Activated naive CD4-positive, alpha-beta T cell (primary cell): ENCODE measurements at regions not wholly inside any gene's neighbourhood (a gene's known extent, or its start where the extent isn't known, plus 50 kb on each side); places are given as distances from the start of the nearest gene placed in this dataset.
"Not testable (repeated sequence)": the region's sequence is repeated elsewhere in the genome, so short reads cannot be mapped to it uniquely, and the experiment has no call there.

Experiments used
- DNase-seq, 4 experiments: peaks; one replicate each; lab custom pipeline; 2025; lab: John Stamatoyannopoulos, UW

DNA sequence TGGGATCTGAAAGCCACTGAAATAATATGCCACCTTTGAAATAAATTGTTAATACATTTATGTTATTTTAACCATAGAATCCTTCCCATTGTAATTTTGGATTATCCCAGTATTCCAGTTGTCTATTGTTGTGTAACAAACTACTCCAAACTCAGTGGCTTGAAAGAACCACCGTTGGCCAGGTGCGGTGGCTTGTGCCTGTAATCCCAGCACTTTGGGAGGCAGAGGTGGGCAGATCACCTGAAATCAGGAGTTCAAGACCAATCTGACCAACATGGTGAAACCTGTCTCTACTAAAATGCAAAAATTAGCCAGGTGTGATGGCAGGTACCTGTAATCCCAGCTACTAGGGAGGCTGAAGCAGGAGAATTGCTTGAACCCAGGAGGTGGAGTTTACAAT, 217.6 kb downstream of the IRX2 start:
- not testable (repeated sequence) for DNase-seq

- no peak for DNase-seq
Measured at GRCh38 chr5:2532809-2533208, 218.7 kb downstream of the IRX2 start.

- DNase-seq = no peak
Measured at GRCh38 chr5:2531318-2531717, 220.2 kb downstream of the IRX2 start.

- DNase-seq = no peak
Measured at GRCh38 chr5:2530609-2531008, 220.9 kb downstream of the IRX2 start.

- DNase-seq = no peak
Measured at GRCh38 chr5:2529371-2530092, 221.9 kb downstream of the IRX2 start.

DNA sequence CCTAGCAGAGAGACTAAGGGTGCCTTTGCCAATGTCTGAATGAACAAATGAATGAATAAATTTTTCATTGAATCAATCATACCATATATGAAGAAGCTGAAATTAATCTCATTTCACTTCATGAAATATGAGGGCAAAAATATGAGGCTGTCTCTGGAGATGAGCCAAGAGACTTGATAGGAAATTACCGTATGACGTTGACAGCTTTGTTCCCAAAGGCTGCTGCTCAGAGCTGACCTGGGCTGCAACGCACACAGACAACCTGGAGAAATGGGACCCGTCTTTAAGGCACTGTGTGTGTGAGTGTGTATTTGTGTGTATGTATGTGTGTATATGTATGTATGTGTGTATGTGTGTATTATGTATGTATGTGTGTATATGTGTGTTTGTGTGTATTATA, 226.1 kb downstream of the IRX2 start:
- DNase-seq = no peak

DNA sequence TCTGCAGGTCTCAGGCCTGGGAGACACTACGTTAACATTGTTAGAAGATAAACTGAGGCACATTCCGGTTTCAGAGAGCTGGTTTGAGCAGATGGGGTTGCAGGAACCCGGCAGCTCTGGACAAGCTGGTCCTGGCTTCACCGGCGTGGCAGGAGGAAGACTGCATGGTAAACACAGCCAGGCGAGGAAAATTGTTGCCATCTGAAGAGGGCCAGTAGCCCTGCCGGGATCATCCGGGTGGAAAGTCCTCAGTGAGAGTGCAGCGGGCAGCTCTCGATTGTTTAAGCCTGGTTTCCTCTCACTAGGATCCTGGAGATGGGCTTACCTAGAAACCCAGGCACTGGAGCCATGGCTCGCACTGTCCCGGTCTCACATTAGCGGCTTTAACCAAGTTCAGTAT, 226.9 kb downstream of the IRX2 start:
- no peak for DNase-seq

GRCh38 chr5:2523180-2523579, 228.3 kb downstream of the IRX2 start:
- no peak for DNase-seq

- DNase-seq = no peak
Measured at GRCh38 chr5:2522372-2522771, 229.1 kb downstream of the IRX2 start.

DNA sequence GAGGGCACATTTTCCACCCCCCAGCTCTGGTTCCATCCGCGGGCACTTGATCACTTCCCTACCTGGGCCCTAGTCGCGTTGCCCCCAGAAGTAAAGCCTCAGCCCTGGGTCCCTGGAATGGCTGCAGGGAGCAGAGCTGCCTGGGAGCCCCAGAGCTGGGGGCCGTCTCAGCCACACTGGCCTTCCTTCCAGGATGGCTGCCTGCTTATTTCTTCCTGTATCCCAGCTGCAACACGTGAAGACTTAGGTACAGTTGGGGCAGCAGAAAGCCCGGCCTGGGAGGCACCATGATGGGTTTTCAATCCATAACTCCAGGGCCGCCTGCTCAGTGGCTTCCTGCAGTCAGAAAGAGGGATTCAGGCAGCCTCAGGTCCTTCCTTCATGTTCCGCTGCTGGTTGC, 232.3 kb downstream of the IRX2 start:
- no peak for DNase-seq

DNA sequence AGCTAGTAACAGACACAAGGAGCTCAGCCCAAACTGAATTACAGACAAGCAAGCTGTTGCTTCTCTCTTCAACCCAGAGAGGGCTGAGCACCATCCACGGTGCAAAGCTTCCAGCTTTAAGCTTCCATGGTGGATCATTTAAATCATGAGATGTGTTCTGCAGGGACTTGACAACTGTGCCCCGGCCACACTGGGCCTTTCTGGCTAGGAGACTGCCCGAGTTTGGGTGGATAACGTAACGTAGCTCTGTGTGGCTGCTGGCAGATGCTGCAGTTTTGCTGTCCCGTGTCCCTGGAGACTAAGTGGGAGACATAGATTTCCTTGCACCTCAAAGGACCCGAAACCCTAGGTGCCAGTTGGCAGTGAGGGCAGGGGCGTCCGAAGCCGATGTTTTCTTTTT, 234.0 kb downstream of the IRX2 start:
- no peak for DNase-seq

GRCh38 chr5:2515180-2515764, 236.2 kb downstream of the IRX2 start:
- DNase-seq = no peak

- DNase-seq = no peak
Measured at GRCh38 chr5:2514484-2514883, 237.0 kb downstream of the IRX2 start.

DNA sequence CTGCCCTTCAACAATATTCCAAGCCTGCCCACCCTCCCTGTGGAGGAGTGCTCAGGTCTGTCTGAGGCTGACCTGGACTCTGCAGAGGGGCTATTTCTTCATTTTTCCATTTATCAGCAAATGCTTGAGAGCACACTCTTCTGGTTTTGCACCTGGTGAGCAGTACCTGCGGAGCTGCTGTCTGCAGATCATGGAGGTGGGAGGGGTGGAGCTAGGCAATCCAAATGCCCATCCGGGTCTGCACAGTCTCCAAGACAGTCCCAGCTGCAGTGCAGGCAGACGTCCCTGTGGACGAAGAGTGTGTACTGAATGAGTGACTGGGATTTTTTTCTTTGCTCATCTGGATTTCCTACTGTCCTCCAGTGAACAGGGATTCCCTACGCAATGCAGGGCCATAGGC, 239.8 kb downstream of the IRX2 start:
- no peak for DNase-seq

- no peak for DNase-seq
Measured at GRCh38 chr5:2511126-2511525, 240.4 kb downstream of the IRX2 start.

DNA sequence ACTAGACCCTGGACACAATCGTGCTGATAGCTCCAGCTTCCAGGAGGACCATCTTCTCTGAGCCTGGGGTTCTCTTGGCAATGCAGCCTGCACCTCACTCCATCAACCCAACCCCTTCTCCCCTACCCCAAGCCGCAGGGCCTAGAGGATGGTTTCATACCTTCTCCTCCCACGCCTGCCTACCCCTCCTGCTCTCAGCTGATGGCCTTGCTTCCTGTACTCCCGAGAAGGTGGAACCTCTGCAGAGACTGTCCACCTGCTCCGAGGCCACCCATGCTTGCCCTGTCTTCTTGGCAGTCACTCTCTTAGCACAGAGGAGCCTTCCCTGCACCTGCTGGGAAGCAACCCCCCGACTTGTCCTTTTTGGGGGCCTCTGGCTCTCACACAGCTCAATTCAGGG, 241.9 kb downstream of the IRX2 start:
- DNase-seq = no peak

GRCh38 chr5:2508514-2508913, 243.0 kb downstream of the IRX2 start:
- DNase-seq = no peak

GRCh38 chr5:2507611-2508010, 243.9 kb downstream of the IRX2 start:
- DNase-seq = no peak

DNA sequence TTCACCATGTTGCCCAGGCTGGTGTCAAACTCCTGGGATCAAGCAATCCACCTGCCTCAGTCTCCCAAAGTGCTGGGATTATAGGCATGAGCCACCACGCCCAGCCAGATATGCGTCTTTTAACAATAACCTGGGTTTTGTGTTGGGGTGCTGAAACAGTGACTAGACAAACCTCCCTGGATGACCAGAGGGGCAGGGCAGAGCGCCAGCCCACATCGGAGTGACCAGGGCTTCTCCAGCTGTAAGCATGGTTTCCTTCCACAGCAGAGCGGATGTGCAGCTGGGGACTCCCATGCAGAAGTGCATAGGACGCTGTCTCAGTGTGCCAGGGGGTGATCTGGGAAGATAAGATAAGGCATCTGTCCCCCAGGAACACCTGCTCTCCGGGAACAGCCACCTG, 244.9 kb downstream of the IRX2 start:
- no peak for DNase-seq

DNA sequence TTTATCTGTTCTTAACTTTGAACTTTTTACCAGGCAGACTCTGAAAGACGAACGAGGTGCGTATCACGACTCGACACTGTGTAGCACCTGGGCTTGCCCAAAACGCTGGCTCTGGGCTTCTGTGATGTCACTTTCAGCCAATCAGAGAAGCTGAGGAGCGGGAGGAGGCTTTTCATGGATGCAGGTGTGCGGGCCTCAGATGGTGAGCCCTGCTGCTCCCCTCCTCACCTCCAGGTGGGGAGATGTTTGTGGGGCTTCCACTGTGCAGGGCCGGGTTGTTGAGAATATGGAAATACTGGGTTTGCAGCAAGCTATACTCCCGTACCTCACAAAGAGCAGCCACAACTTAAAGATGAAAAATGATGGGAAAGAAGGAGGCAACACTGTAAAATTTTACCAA, 246.3 kb downstream of the IRX2 start:
- no peak for DNase-seq

DNA sequence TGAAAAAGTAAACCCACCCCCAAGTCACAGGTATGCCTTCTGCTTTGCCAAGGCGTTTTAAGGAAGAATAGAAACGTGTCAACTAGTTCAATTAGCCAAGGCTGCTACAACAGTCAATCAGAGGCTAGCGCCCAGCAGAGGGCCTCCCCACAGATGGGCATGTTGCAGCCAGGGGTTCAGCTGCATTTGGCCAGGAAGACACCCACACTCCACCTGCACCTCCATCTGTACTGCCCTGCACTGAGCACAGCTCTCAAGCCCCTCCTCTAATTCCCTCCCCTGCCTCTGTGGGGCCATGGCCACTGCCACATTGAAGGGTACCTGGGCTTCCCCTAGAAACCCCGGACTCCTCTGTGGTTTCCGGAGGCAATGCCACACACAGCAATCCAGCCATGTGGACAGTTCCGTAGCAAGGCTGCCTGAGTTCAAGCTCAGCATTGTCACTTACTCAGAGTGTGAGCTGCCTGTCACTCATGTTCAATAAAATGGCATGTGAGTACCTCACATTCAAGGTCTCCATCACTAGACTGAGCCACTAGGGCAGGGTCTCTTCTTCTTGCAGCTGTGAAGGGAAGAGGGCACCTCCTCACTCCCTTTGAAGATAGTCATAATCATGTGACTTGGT, 248.4 kb downstream of the IRX2 start:
- DNase-seq = no peak

GRCh38 chr5:2499917-2500316, 251.6 kb downstream of the IRX2 start:
- DNase-seq = no peak

- no peak for DNase-seq
Measured at GRCh38 chr5:2496891-2497290, 254.6 kb downstream of the IRX2 start.

DNA sequence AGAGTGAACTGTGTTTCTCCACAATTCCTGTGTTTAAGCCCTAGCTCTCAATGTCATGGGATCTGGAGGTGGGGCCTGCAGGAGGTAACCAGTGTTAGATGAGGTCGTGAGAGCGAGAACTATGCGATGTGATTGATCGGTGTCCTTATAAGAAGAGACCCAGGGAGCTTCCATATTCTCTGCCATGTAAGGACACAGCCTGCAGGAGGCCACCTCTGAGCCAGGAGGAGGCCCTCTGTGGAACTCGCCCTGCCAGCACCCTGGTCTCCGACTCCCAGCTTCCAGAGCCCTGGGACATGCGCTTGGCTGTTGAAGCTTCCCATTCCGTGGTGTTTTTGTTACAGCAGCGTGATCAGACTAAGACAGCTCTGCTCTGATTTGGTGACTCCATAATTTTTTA, 255.4 kb downstream of the IRX2 start:
- DNase-seq = no peak
